ENCODE measurements at regions not wholly inside any gene's neighbourhood (a gene's known extent, or its start where the extent isn't known, plus 50 kb on each side); places are given as distances from the start of the nearest gene placed in this dataset.

DNA sequence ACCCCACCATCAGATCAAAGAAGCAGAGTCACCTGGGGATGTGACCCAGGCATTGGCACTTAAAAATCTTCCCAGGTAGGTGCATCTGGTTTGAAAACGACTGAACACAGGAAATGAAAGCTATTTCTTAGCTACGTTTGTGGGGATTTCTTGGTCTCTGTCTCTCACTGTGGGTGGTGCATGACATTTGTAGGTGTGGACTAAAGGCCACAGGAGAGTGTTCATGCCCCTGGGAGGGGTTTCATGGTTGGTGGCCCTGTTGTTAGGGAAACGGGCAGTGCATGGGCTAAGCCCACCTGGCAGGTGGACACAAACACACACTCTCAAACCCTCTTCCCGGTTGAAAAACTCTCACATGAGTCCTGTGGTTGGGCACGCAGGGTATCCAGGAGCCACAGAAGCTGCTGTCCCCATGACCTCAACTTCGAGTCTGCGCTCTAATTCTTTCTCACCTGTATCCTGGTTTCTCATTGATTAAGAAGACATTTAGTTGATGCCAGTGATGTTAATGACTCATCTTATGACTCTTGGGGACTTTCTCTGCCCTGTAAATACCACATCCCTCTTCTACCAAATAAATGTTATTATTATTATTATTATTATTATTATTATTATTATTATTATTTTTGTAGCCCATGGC lies 119.4 kb downstream of the MRPS6 start:
- DNase-seq: no peak

DNA sequence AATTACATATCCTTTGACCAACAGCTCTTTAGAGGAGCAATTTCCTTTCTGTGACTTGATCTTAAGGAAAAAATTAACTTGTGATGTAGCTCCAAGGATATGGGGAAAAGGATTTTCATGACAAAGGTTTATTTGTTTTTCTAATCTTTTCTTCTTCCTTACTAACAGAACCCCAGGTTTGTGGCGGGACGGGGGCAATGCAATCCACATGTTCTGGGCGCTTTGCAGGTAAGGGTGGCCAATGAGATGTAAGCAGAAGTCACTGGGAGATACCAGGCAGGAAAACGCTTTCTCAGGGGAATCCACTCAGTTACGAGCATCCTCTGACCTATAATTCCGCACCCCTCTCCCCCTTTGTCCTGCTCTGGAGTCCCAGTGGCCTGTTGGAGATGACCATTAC lies 122.0 kb downstream of the MRPS6 start:
- DNase-seq: no peak

DNA sequence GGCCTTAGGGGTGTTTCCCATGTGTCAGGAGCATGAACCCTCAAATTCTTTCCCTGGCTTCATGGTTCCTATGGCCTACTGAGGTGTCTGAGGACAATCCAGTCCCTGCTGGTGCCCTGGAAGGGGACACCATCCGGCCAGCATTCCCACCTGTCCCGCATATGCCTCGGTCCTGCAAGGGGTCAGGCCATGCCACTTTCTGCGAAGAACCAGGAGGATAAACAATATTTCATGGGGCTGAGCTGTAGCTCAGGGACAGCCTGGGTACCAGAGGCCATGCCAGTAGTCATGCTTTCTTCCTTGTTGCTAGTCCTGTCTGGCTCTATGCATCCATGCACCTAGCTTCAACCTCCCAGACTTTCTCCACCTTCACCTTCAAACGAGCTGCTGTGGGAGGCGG lies 123.6 kb downstream of the MRPS6 start:
- no peak for DNase-seq

DNA sequence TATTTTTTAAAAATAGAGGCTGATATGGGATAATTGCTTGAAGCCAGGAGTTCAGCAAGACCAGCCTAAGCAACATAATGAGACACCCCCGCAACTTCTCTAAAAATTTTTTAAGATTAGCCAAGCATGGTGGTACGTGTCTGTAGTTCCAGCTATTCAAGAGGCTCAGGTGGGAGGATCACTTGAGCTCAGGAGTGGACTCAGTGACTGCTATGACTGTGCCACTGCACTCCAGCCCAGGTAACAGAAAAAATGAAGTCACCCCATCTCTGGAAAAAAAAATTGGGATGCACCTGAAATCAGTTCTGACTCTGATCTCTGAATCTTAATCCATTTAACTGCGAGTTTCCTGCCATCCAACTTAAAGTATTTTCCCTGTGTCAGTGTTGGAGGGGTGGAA lies 124.2 kb downstream of the MRPS6 start:
- no peak for DNase-seq

DNA sequence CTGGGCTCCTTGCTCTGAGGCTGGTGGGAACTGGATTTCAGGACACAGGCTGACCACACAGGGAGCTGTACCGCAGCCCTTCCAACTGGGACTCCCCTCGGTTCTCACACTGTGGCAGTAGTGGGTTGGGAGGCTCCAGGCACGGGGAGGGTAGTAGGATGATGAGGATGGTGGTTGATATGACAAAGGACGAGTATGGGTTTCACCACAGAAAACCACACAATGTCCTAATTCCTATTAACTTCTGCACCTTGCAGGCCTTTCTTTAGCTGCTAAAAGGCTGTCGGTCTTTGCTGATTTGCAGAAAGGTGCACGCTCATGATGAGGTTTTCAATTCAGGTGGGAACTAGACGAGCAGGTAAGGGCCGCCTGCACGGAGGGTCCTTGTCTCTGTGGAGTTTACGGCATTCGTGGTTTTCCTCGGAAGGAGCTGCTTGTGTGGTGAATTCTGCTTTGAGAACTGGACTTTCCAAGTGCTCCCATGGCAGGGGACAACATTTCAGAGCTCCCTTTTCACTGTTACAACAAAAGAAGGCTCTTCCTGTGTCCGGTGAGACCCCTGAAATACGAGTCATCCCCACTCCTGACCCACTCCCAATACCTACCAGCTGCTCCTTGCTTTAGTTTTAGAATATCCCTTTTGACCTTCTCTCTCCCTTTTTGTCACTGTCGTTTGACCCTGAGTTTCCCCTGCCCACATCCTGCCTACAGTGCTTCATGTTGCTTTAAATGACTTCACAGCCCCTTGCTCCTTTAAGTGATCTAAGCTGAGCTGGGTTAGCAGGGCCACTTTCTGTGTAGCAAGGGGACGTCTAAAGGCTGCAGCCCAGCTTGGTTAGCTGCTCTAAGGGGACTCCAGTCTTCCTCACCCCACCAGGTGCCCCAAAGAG lies 125.1 kb downstream of the MRPS6 start:
- DNase-seq: peak in 1 of 4 experiments; percentile 3

DNA sequence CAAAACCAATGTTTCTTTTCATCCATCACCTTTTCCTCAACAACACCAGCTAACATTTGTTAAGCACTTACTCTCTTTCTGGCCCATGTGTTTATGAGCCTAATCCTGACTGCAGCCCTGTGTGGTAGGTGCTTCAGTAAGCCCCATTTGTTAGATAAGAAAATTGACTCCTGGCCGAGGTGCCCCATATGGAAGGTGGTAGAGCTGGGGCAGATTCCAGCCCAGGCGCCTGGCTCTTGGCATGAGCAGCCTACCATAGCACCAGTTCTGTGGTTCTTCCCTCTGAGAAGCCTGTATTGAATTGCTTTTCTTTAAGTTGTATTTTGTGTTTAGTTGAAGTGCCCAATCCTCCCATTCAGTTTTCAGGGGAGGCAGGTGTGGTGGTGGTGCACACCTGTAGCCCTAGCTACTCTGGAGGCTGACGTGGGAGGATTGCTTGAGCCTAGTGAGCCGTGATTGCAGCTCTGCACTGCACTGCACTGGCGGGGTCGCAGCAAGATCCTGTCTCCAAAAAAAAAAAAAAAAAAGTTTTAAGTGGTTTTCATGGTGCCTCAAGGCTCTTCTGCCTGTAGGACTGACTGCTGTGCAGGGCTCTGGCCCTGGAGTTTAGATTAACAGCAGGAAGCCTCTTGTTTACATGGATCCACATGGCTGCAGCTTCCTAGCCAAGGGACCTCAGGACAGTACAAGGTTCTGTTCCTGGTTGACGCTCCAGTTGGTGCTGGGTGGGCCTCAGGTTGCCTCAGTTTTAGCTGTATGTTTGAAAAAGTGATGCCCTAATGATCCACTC lies 125.9 kb downstream of the MRPS6 start:
- DNase-seq: no peak

GRCh38 chr21:34200288-34200905 lies 127.0 kb downstream of the MRPS6 start:
- no peak for DNase-seq

GRCh38 chr21:34201001-34201400 lies 127.6 kb downstream of the MRPS6 start:
- no peak for DNase-seq

GRCh38 chr21:34201481-34201858 lies 128.1 kb downstream of the MRPS6 start:
- DNase-seq: no peak

GRCh38 chr21:34202553-34203372 lies 129.4 kb downstream of the MRPS6 start:
- DNase-seq: no peak

DNA sequence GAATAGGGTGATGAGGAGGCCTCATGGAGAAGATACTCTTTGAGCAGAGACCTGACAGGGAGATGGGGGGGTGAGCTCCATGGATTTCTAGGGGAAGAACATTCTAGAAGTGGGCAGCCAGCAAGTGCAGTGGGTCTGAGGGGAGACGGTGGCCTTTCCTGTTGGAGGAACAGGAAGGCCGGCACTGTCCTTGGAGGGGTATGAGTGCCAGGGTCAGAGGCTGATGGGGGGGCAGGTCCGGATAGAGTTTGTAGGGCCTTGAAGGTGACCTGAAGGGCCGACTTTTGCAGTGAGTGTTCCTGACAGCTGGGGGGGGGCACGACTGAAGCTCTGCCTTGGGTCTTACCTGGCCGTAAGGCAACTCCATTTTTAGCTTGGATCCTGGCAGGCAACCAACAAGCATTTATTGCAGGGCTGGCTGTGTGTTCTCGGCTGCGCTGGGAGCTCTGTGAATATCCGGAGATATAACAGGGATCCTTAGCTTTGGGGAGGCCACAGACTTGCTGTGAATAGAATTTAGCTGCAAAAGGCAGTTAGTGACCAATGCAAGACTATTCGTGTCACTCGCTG lies 130.6 kb downstream of the MRPS6 start:
- DNase-seq: no peak

GRCh38 chr21:34204481-34205439 lies 131.4 kb downstream of the MRPS6 start:
- DNase-seq: no peak

DNA sequence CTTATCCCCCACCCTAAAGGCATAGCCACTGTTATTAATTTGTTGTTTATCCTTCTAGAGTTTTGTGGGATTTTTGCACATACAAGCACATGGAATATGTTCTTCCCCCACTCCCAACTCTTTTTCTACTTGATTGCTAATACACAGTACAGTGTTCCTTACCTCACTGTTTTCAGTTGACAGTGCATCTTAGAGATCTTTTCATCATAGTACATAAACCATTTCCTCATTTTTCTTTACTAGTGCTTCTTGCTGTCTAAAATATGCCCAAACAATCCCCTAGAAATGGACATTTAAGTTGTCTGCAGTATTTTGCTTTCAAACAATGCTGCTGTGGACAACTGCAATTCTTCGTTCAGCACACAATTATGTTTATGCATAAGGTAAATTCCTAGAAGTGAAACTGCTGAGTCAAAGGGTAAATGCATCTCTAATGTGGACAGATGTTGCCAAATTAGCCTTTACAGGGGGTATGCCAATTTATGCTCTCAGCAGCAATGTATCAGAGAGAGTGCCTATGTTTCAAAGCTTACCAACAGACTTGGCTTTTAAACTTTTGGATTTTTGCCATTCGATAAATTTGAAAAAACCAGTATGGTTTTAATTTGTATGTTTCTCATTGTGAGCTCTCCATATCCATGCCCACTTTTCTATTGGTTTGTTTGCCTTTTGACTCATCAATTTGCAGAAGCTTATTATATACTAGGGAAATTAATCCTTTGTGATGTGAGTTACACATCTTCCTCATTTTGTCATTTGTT lies 132.6 kb downstream of the MRPS6 start:
- no peak for DNase-seq

DNA sequence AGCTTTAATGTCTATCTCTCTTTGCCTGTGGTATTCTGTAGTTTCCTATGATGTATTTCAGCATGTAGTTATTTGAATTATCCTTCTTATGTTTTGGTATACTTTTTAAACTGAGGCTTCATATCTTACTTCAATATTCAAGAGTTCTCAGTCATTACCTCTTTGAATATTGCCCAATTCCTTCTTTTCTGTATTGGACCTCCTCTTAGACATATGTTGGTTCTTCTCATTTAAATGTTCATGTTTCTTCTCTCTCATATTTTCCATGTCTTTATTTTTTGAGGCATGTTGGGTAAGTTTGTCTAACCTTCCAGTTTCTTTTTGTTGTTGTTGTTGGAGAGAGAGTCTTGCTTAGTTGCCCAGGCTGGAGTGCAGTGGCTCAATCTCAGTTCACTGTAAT lies 140.6 kb downstream of the MRPS6 start:
- no peak for DNase-seq

DNA sequence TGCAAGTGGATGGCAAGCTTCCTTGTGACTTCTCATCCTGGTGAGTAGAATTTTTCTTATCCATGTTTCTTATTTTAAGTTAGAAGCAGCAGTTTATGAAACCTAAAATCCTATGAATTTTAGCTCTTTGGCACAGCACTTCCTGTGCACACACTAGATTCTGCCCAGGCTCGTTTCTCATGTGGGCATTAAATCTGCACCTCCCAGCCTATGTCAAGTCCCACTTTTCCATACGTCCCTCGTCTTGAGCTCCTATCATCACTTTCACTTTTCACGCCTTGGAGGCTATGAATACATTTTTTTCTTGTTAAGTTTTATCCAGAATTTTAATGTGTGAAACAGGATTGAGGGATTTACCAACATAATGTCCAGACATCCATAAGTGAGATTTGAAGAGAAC lies 142.1 kb downstream of the MRPS6 start:
- DNase-seq: no peak

GRCh38 chr21:34215911-34216717 lies 142.7 kb downstream of the MRPS6 start:
- no peak for DNase-seq

DNA sequence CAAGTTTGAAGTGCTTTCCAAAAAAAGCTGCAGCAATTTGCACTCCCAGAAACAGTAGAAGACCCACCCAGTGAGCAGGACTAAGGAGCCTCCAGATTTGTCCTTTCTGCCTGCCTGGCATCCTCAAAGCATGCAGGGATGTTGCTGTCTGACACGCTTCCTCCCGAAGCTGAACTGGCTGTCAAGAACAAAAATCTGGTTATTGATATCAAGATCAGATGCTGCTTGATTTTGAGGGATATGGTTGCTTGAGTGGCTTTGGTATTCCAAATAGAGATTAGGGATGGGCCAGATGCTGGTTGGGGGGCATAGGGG lies 143.3 kb downstream of the MRPS6 start:
- no peak for DNase-seq

- DNase-seq: no peak
Measured at GRCh38 chr21:34217263-34217662, 143.9 kb downstream of the MRPS6 start.

Data from activated naive CD4-positive, alpha-beta T cell (primary cell).